GM19023 (cell line): ENCODE measurements at regions not wholly inside any gene's neighbourhood (a gene's known extent, or its start where the extent isn't known, plus 50 kb on each side); places are given as distances from the start of the nearest gene placed in this dataset.

Experiments used
- ATAC-seq: cut with Tn5 transposase; IDR thresholded peaks from one replicate; pipeline ENCODE4 v1.9.1; 2021; ENCODE audit warnings: mild to moderate bottlenecking, moderate library complexity; ENCODE audit not compliant: unreplicated experiment

GRCh38 chr1:195462646-195463045 lies 1145.6 kb downstream of the KCNT2 start:
- no peak for ATAC-seq

DNA sequence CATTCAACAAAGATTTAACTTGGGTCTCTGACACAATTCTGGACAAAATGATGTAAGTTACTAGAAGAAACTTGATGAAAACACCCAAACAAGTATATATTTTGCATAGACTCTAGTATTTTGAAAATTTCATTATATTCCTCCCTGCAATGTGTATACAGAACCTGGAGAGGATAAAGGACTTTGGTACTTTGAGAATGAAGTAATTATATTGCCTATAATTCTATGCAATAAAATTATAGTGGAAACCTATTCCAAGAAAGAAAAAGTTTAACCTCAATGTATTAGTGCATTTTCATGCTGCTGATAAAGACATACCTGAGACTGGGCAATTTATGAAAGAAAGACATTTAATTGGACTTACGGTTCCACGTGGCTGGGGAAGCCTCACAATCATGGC lies 1146.1 kb downstream of the KCNT2 start:
- ATAC-seq, result no peak

GRCh38 chr1:195458365-195458764 lies 1149.9 kb downstream of the KCNT2 start:
- ATAC-seq, result no peak

GRCh38 chr1:195450794-195451193 lies 1157.4 kb downstream of the KCNT2 start:
- no peak for ATAC-seq

GRCh38 chr1:195439661-195440060 lies 1168.6 kb downstream of the KCNT2 start:
- ATAC-seq, result no peak

GRCh38 chr1:195434566-195435203 lies 1173.6 kb downstream of the KCNT2 start:
- ATAC-seq, result no peak

DNA sequence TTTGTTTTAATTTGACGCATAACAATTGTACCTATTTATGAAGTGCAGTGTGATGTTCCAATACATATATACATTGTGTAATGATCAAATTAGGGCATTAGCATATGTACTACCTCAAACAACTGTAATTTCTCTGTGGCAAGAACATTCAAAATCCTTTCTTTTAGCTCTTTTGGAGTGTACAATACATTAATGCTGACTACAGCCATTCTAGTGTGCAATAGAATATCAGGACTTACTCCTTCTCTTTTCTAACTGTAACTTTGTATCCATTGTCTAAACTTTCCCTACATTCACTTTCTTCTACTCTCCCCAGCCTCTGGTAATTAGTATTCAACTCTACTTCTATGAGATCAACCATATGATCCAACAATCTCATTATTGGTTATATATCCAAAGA lies 1177.4 kb downstream of the KCNT2 start:
- ATAC-seq, result no peak

GRCh38 chr1:195428927-195429326 lies 1179.3 kb downstream of the KCNT2 start:
- no peak for ATAC-seq

GRCh38 chr1:195415584-195415983 lies 1192.7 kb downstream of the KCNT2 start:
- no peak for ATAC-seq

DNA sequence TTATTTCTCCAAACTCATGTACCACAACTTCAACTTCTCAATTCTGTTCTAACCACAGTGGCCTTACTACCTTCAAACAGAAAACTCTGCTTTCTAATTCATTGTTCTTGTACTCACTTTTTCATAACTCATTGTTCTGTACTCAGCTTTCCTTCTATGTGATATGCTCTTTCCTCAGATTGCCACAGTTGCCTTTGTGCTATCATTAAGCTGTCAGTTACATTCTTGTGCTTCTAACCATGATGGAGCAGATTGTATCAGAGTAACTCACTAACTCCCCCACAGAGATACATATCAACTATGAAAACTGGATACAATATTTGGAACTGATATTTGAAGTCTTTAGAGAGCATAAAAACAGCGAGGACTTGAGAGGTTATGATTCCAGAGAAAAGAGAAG lies 1213.7 kb downstream of the KCNT2 start:
- no peak for ATAC-seq

DNA sequence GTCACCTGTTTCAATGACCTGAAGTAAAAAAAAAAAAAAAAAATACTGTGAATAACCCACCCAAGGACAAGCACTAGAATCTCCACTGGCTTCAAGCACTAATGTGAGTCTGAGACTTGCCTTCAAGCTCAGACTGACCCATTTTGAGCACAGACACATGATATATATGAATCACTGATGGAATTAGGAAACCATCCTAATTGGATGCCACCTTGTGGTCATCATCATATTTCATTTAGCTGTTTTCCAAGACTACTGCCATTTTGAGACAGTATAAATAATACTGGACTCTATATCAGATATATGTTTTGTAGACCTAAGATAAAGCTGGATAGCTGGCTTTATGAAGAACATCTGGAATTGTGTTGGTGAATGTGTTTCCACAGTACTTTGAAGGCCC lies 1232.0 kb downstream of the KCNT2 start:
- ATAC-seq, result no peak

GRCh38 chr1:195373856-195374255 lies 1234.4 kb downstream of the KCNT2 start:
- no peak for ATAC-seq

DNA sequence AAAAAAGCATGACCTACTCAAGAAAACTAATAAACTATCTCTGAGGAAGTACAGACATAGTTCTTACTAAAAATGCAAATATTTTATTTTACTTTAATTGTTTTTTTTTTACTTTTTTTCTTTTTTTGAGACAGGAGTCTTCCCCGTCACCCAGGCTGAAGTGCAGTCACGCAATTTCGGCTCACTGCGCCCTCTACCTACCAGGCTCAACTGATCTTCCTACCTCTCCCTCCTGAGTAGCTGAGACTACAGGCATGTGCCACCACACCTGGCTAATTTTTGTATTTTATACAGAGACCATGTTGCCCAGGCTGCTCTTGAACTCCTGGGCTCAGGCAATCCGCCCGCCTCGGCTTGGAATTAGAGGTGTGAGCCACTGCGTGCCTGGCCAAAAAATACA lies 1263.1 kb downstream of the KCNT2 start:
- no peak for ATAC-seq

DNA sequence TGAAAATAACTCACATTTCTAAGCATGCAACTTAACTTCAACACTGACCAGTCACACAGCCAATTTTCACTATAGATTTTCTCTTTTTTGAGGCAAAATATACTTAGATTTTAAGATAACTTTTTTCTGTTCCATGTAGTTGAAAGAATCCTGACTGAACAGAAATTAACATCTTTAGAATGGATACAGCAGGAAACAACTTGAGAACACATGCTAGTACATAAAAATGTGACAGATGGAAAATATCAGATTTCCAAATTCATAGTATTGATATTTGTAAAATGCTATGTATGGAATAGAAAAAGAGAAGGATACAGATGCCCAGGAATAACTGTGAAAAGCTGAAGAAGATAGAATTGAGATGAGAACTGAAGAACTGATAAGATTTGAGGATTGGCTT lies 1270.6 kb downstream of the KCNT2 start:
- no peak for ATAC-seq

GRCh38 chr1:195336812-195337211 lies 1271.4 kb downstream of the KCNT2 start:
- ATAC-seq, result no peak

DNA sequence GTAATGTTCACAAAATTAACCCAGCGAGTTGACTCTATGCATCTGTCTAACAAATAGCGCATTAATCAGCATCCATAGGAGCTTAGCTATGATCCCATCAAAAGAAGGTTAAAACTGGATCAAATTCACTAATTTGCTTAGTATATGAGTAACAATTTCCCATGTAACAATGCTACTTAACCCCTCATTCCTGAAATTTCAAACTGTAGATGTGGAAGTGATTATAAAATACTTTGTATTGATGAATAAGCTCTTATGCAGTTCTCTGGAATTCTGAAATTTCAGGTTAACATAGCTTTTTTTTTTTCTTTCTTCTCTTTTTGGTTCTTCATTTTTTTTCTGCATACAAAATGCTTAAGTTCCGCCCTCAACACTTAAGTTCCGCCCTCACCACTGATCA lies 1272.7 kb downstream of the KCNT2 start:
- ATAC-seq, result no peak

GRCh38 chr1:195332102-195332501 lies 1276.1 kb downstream of the KCNT2 start:
- ATAC-seq, result no peak

- ATAC-seq, result no peak
Measured at GRCh38 chr1:195328681-195329080, 1279.6 kb downstream of the KCNT2 start.

- ATAC-seq, result no peak
Measured at GRCh38 chr1:195328102-195328501, 1280.1 kb downstream of the KCNT2 start.

GRCh38 chr1:195327361-195327760 lies 1280.9 kb downstream of the KCNT2 start:
- ATAC-seq, result no peak

- ATAC-seq, result no peak
Measured at GRCh38 chr1:195326325-195326724, 1281.9 kb downstream of the KCNT2 start.

DNA sequence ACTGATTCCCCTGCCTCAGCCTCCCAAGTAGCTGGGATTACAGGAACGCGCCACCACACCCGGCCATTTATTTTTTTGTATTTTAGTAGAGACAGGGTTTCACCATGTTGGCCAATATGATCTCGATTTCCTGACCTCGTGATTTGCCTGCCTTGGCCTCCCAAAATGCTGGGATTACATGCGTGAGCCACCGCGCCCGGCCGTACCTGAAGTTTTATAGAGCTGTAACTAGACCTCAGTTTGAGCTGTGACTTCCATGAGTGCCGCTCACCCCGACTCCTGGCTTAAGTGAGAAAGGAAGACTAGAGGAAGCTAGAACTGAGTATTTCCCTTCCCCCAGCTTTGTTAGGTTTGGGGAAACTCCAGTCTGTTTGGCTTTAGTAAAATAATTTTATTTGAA lies 1283.1 kb downstream of the KCNT2 start:
- no peak for ATAC-seq

DNA sequence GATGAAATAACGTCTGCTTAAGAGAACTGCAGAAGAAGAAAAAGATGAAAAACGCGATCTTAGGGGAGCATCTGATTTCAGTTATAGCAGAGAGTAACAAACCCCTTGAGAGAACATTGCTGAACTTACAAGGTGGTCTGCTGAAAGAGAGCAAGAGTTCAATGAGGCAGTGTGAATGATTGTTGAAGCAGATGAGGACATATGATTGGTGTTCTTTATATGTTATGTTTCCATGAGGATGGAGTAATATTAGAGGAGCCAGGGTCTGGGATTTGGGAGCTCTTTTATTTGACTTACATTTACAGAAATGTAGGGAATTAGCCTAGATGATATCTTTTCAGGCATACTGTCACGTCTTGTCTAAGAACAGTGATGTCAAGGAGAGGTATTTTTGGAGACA lies 1302.0 kb downstream of the KCNT2 start:
- ATAC-seq, result no peak
